Spleen (tissue), 7 donors: ENCODE measurements at regions not wholly inside any gene's neighbourhood (a gene's known extent, or its start where the extent isn't known, plus 50 kb on each side); places are given as distances from the start of the nearest gene placed in this dataset.

ENCODE experiments used
- POLR2AphosphoS5 ChIP-seq, 3 donors: sonication (generic); formaldehyde crosslinking; IDR thresholded peaks; one replicate each; pipeline ENCODE4 v1.5.1; 2017; ENCODE audit warnings: antibody characterized with exemption in 3 of 3
- TF ChIP-seq, protein P1 (sequence below), 11 experiments: fragments of 200-600 bp in 7 of 11; fragments of 450-650 bp in 4 of 11; sonication (generic) in 4 of 11; IDR thresholded peaks in 8 of 11; conservative IDR thresholded peaks in 3 of 11; 1 replicate in 7 of 11; 2 replicates in 4 of 11; pipeline versions ENCODE4 v1.4.0 to v1.8.0; 2016 to 2021; ENCODE audit warnings: antibody characterized with exemption in 11 of 11, inconsistent platforms in 4 of 11, mild to moderate bottlenecking in 1 of 11
- donor health status: DM: no; HTN: no; CAD: no; lungs with moderate emphysema.
- donor health status: DM: no; HTN: no; CAD: no.
- donor health status: DM: no; HTN: no; CAD: no.

- TF ChIP-seq POLR2AphosphoS5 (IDR thresholded peaks at IDR 0.05) = no peak
- TF ChIP-seq, protein P1, sequence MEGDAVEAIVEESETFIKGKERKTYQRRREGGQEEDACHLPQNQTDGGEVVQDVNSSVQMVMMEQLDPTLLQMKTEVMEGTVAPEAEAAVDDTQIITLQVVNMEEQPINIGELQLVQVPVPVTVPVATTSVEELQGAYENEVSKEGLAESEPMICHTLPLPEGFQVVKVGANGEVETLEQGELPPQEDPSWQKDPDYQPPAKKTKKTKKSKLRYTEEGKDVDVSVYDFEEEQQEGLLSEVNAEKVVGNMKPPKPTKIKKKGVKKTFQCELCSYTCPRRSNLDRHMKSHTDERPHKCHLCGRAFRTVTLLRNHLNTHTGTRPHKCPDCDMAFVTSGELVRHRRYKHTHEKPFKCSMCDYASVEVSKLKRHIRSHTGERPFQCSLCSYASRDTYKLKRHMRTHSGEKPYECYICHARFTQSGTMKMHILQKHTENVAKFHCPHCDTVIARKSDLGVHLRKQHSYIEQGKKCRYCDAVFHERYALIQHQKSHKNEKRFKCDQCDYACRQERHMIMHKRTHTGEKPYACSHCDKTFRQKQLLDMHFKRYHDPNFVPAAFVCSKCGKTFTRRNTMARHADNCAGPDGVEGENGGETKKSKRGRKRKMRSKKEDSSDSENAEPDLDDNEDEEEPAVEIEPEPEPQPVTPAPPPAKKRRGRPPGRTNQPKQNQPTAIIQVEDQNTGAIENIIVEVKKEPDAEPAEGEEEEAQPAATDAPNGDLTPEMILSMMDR (IDR thresholded peaks at IDR 0.05 in 8 of 11, conservative IDR thresholded peaks at IDR 0.05 in 3 of 11) = no peak
Observed at GRCh38 chr2:196248467-196249094, 77.2 kb upstream of the STK17B start.
